ENCODE measurements at regions not wholly inside any gene's neighbourhood (a gene's known extent, or its start where the extent isn't known, plus 50 kb on each side); places are given as distances from the start of the nearest gene placed in this dataset.

- TF ChIP-seq CTCF (IDR thresholded peaks at IDR 0.05) (no peak), POLR2A (IDR thresholded peaks at IDR 0.05) (no peak), POLR2AphosphoS5 (IDR thresholded peaks at IDR 0.05) (no peak)
These were observed 59.6 kb upstream of the ENPP7 start for GRCh38 chr17:79671085-79671694.

All from breast epithelium (tissue), 3 donors.